ENCODE measurements at regions not wholly inside any gene's neighbourhood (a gene's known extent, or its start where the extent isn't known, plus 50 kb on each side); places are given as distances from the start of the nearest gene placed in this dataset.

DNA sequence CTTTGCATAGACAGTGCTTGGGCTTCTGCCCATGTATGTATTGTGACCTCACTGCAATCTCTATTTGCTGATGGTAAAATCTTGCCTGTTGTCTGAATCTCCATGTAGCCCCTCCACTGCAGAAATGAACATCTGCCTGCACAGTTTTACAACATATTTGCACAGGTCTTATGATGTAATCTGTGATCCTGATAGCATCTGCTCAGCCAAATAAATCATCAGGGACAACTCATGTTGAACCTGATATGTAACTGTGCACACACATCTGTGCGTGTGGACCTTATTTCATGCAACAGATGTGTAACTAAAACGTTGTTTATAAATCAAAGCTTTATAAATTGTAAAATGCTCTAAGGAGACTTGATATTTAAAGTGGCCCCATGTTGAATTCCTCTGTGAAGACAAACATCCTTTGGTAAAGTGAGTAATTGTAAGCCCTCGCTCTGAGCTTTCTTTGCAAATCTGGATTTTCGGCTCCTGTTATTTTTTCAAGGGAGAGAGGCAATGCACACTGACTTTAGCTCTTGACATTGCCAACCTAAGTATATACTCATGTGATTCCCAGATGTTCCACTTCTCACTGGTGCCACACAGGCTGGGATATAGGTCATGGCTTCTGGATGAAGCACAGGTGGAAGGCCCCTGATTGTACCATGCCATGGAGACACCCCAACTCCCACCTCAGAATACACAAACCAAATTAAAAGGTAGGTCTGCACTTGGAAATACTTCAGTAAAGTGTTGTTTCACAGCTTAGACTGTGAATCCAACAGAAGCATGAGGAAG is 371.3 kb downstream of the GRIN2B start:
- no peak for TF ChIP-seq Cebpa-rat (IDR thresholded peaks at IDR 0.05)
- Histone ChIP-seq H3K9me3 (no peaks in the 10 kb centered on the region), H3K4me1 (peaks cover 8% of the 10 kb centered on the region), H3K4me2 (no peak overlapping the region), H3K27me3 (no peaks in the 10 kb centered on the region), H4K20me1 (no peaks in the 10 kb centered on the region), H3K36me3 (no peaks in the 10 kb centered on the region), H3K4me3 (no peak overlapping the region), H3K9ac (no peak overlapping the region), H3K27ac (no peak overlapping the region)

DNA sequence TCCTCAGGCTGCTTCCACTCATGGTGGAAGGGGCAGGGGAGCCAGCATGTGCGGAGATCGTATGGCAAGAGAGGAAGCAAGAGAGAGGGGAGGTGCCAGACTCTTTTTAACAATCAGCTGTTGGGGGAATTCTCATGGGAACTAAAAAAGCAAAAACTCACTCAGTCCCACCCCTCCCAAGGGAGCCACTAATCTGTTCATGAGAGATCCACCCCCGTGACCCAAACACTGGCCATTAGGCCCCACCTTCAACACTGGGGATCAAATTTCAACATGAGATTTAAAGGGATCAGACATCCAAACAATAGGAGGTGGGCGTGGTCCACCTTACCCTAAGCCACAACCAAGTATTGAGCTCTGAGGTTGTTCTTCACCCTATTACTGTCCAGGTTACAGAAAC is 375.1 kb downstream of the GRIN2B start:
- Histone ChIP-seq H3K36me3 (no peaks in the 10 kb centered on the region), H3K27ac (no peak overlapping the region), H3K4me1 (peaks cover 8% of the 10 kb centered on the region), H3K4me2 (0 out of 2 replicates have a peak overlapping the region, but pooled peaks have one; percentile 3), H3K9me3 (no peaks in the 10 kb centered on the region), H4K20me1 (no peaks in the 10 kb centered on the region), H3K4me3 (no peak overlapping the region), H3K9ac (no peak overlapping the region), H3K27me3 (no peaks in the 10 kb centered on the region)
- TF ChIP-seq Cebpa-rat (IDR thresholded peaks at IDR 0.05) = no peak

DNA sequence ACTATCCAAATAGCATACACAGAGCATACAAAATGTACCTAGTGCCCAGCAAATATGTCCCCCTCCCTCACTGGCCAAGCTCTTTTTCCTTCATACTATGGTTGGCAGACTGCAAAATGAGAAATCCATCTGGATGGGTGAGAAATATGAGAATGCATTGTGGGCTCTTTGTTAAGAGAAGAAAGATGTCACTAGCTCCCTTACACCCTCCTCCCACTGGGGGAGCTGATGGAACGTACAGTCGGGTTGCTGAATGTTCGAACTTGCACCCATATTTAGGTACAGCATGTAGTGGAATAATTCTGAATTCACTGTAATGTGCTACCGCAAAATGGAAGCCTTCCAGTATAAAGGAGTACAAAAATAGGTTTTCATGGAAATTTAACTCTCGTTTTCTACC is 377.4 kb downstream of the GRIN2B start:
- no peak for TF ChIP-seq Cebpa-rat (IDR thresholded peaks at IDR 0.05)
- H3K27ac ChIP-seq = no peak overlapping the region
- no peaks in the 10 kb centered on the region for H4K20me1 ChIP-seq
- H3K4me1 ChIP-seq = peaks cover 8% of the 10 kb centered on the region
- H3K9me3 ChIP-seq = no peaks in the 10 kb centered on the region
- no peaks in the 10 kb centered on the region for H3K27me3 ChIP-seq
- no peak overlapping the region for H3K4me2 ChIP-seq
- no peak overlapping the region for H3K4me3 ChIP-seq
- H3K36me3 ChIP-seq = no peaks in the 10 kb centered on the region
- no peak overlapping the region for H3K9ac ChIP-seq

DNA sequence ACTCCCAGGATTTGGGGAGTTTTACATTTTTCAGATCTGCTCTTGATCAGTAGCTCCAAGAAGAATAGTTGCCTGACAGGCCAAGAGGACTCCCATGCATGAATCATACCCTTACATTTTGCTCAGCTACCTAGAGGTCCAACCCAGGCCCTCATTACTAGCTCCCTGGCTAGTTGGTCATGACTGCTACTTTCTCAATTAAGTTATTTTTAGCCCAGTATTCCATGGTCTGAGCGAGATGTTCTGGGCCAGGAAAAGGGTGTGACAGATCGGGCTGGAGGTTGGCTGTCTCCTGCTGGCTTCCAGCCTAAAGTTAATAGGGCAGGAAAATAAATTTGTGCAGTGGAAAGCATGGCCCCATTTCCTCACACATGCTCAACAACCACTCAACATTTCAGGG is 379.2 kb downstream of the GRIN2B start:
- Histone ChIP-seq H4K20me1 (no peaks in the 10 kb centered on the region), H3K9me3 (no peaks in the 10 kb centered on the region), H3K36me3 (no peaks in the 10 kb centered on the region), H3K27ac (no peak overlapping the region), H3K4me3 (no peak overlapping the region), H3K9ac (no peak overlapping the region), H3K4me2 (no peak overlapping the region), H3K27me3 (no peaks in the 10 kb centered on the region), H3K4me1 (peaks cover 8% of the 10 kb centered on the region)
- no peak for TF ChIP-seq Cebpa-rat (IDR thresholded peaks at IDR 0.05)

DNA sequence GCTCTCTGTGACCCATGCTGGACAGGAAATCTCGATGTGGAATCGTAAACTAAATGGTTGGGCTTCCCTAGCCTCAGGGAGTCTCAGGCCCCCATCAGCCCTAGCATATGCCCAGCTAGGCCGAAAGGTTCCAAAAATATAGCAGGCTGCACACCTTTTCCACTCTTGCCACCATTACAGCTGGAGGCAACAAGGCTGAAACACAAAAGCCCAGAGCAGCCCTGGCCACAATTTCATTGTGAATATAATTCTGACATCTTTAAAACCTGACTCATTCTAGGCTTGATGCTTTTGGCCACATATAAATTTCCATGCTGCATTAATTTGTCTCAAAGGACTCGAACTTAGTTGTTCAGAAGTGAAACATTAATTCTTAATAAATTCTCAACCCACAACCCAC is 382.2 kb downstream of the GRIN2B start:
- no peaks in the 10 kb centered on the region for H4K20me1 ChIP-seq
- H3K27ac ChIP-seq = no peak overlapping the region
- no peak overlapping the region for H3K4me2 ChIP-seq
- no peak for TF ChIP-seq Cebpa-rat (IDR thresholded peaks at IDR 0.05)
- no peaks in the 10 kb centered on the region for H3K27me3 ChIP-seq
- no peak overlapping the region for H3K4me3 ChIP-seq
- no peaks in the 10 kb centered on the region for H3K9me3 ChIP-seq
- H3K9ac ChIP-seq = no peak overlapping the region
- no peaks in the 10 kb centered on the region for H3K4me1 ChIP-seq
- H3K36me3 ChIP-seq = no peaks in the 10 kb centered on the region

DNA sequence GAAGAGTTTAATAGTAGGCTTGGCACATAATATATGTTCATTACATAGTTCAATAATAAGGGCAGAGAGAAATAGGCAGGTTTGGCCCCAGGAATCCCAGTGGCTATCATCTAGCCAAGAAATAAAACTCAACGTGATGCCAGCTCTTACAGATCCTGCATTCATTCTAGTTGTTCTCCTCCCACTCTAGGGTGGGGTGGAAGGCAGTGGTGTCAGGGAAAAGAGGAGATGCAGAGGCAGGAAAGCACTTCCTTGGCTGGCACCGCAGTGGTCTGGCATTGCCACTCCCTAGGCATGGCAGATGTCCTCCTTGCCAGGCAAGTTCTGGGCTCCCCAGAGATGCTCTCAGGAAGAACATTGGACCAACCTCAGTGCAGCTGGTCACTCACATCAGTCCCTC is 383.6 kb downstream of the GRIN2B start:
- H3K36me3 ChIP-seq = no peaks in the 10 kb centered on the region
- TF ChIP-seq Cebpa-rat (IDR thresholded peaks at IDR 0.05) = no peak
- H3K27me3 ChIP-seq = no peaks in the 10 kb centered on the region
- no peak overlapping the region for H3K27ac ChIP-seq
- H3K4me2 ChIP-seq = no peak overlapping the region
- no peak overlapping the region for H3K4me3 ChIP-seq
- H3K4me1 ChIP-seq = no peaks in the 10 kb centered on the region
- H3K9ac ChIP-seq = no peak overlapping the region
- no peaks in the 10 kb centered on the region for H4K20me1 ChIP-seq
- no peaks in the 10 kb centered on the region for H3K9me3 ChIP-seq

DNA sequence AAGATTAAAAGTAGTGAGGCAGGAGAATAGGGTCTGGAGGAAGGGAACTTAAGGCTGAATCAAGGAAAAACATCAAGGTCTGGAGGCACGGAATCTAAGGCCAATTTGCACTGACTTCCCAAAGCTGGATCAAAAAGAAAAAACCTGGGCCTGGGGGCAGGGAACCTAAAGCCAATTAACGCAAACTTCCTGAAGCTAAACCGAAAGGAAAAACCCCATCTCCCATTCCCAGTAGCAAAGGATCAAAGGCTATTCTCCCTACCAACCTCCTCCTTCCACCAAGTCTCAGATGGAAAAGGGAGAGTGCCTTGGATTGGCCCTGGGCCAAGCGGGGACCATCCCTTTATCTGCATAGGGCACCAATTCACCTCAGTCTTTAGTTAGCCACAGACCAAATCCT is 384.2 kb downstream of the GRIN2B start:
- Histone ChIP-seq H3K27ac (no peak overlapping the region), H3K36me3 (no peaks in the 10 kb centered on the region), H3K9ac (no peak overlapping the region), H3K4me1 (peaks cover 4% of the 10 kb centered on the region), H3K9me3 (no peaks in the 10 kb centered on the region), H3K4me2 (no peak overlapping the region), H3K27me3 (no peaks in the 10 kb centered on the region), H4K20me1 (no peaks in the 10 kb centered on the region), H3K4me3 (no peak overlapping the region)
- no peak for TF ChIP-seq Cebpa-rat (IDR thresholded peaks at IDR 0.05)

DNA sequence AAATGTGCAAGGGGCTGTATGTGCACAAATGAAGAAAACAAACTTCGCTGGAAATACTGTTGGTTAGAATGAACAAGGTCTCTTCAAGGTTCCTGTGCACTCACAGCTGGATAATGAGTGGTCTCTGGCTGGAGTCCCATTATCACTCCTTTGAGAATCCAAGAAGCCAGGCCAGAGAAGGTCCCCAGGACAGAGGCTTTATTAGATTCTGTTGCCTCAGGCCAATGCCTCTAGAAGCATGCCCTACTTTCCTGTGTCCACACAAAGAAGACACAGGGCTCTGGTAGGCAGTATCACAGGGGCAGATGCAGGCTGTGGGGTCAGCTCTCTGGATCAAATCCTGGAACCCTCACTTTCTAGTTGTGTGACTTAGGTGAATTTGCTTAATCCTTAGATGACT is 384.7 kb downstream of the GRIN2B start:
- Histone ChIP-seq H3K4me1 (peaks cover 9% of the 10 kb centered on the region), H3K9ac (no peak overlapping the region), H3K27ac (no peak overlapping the region), H4K20me1 (no peaks in the 10 kb centered on the region), H3K4me3 (no peak overlapping the region), H3K27me3 (no peaks in the 10 kb centered on the region), H3K4me2 (no peak overlapping the region), H3K36me3 (no peaks in the 10 kb centered on the region), H3K9me3 (no peaks in the 10 kb centered on the region)
- no peak for TF ChIP-seq Cebpa-rat (IDR thresholded peaks at IDR 0.05)

DNA sequence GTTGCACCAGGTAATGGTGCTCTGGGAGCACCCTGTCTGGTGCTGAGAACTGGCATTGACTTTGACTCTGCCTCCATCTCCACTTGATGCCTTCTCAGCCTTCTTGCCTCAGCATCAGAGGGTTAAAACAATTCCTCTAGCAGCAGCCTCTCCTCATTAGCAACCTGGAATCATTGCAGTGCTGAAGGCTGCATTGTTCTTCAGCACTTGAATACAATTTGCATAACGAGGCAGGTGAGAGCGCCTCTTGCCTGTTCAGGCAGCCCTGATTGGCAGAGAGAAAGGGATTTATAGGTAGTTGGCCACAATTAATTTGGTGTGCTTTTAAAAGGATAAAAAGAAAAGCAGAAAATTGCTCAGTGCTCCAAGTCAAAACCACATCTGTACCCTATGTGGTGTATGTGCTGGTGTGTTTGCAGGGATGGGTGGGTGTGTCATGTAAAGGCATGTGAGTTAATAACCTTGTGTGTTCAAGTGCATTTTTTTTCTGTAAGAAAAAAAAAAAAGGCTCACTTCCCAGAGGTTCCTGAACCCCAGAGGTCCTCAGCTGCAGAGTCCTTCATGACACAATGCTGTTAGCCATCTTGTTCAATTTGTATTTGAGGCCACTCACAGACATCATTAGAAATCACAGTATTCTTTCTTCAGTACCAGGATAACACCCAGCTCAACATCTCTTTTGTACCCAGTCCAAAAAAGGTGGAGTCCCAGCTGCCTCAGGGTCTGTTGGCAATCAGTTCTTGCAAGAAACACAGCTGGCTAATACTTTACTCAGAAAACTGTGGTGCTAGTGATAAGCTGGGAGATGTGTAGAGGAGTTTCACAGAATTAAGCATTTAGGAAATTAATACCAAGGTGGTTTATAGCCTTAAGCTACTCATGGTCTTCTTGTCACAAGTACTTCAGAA is 385.6 kb downstream of the GRIN2B start:
- H3K27me3 ChIP-seq = no peaks in the 10 kb centered on the region
- H3K4me1 ChIP-seq = peaks cover 11% of the 10 kb centered on the region
- no peak for TF ChIP-seq Cebpa-rat (IDR thresholded peaks at IDR 0.05)
- no peaks in the 10 kb centered on the region for H3K9me3 ChIP-seq
- H3K4me2 ChIP-seq = no peak overlapping the region
- H3K4me3 ChIP-seq = no peak overlapping the region
- H3K36me3 ChIP-seq = no peaks in the 10 kb centered on the region
- no peak overlapping the region for H3K27ac ChIP-seq
- no peak overlapping the region for H3K9ac ChIP-seq
- H4K20me1 ChIP-seq = no peaks in the 10 kb centered on the region
